ENCODE measurements at regions not wholly inside any gene's neighbourhood (a gene's known extent, or its start where the extent isn't known, plus 50 kb on each side); places are given as distances from the start of the nearest gene placed in this dataset.
"Not testable (repeated sequence)": the region's sequence is repeated elsewhere in the genome, so short reads cannot be mapped to it uniquely, and the experiment has no call there.

DNA sequence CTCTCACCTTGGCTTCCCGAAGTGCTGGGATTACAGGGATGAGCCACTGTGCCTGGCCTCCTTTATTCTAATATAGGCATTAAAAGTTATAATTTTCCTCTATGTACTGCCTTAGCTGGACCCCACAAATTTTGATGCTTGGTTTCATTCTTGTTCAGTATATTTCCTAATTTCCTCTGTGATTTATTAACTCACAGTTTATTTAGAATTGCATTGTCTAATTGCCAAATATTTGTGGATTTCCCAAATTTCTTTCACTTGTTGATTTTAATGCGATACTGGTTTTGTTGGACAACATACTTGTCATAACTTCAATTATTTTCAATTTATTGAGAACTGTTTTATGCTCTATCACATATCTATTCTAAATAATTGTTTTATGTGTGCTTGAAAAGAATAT lies 366.0 kb downstream of the OMA1 start:
- no peak for DNase-seq

GRCh38 chr1:58169160-58169559 lies 377.4 kb downstream of the OMA1 start:
- not testable (repeated sequence) for DNase-seq

DNA sequence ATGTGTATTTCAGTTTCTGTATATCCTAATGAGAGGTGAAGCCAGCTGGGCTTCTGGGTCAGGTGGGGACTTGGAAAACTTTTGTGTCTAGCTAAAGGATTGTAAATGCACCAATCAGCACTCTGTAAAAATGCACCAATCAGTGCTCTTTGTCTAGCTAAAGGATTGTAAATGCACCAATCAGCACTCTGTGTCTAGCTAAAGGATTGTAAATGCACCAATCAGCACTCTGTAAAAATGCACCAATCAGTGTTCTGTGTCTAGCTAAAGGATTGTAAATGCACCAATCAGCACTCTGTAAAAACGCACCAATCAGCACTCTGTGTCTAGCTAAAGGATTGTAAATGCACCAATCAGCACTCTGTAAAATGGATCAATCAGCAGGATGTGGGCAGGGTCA lies 379.4 kb downstream of the OMA1 start:
- not testable (repeated sequence) for DNase-seq

- no peak for DNase-seq
These were observed 380.1 kb downstream of the OMA1 start for GRCh38 chr1:58166417-58166816.

DNA sequence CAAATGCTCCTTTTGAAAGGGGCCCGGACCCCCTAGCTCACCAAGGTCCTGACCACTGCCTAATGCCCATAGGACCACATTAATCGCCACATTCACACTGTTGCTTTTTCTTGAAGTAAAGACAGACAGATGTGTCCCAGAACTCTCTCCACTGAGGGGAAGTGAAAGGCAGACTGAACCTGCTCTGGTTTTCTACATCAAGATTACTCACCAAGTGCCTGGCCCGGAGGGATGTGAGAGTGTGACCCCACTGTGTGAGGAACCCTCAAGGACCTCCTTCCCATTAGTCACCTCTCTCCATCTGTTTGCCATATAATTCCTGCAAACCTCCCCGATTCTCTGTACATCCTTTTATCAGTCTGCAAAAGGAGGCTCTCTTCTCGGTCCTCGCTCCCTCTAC lies 381.5 kb downstream of the OMA1 start:
- DNase-seq: no peak

DNA sequence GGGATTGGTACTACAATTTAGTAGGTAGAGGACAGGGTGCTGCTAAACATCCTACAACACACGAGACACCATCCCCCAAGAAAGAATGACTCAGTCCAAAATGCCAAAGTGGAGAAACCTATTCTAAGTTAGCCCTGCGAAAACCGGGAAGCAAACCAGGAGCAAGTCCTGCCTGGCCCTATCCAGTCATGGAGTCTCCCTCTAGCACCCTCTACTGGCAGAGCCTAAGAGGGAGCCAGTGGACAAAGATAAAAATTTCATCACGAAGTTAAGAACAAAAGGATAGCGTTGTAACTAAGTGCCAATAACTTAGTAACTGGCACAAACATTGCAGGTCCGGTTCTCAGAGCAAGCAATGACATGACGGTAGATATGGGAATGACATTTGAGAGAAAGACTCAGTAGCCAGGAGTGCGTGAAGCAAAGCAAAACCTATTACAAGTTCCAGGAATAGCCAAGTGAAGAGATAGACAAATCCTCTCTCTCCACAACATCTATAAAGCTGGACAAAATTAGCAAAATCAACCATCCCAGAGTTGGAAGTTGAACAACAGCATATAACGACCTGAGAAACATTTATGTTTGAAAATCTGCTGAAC lies 383.5 kb downstream of the OMA1 start:
- DNase-seq: no peak

GRCh38 chr1:58159434-58159830 lies 387.1 kb downstream of the OMA1 start:
- no peak for DNase-seq

- no peak for DNase-seq
These were observed 387.8 kb downstream of the OMA1 start for GRCh38 chr1:58158506-58159433.

GRCh38 chr1:58158016-58158415 lies 388.5 kb downstream of the OMA1 start:
- no peak for DNase-seq

- DNase-seq: no peak
These were observed 389.3 kb downstream of the OMA1 start for GRCh38 chr1:58157256-58157655.

- DNase-seq: no peak
These were observed 389.7 kb downstream of the OMA1 start for GRCh38 chr1:58156831-58157230.

GRCh38 chr1:58156124-58156468 lies 390.4 kb downstream of the OMA1 start:
- DNase-seq: no peak

GRCh38 chr1:58155418-58156123 lies 391.0 kb downstream of the OMA1 start:
- DNase-seq: no peak

- DNase-seq: no peak
These were observed 392.3 kb downstream of the OMA1 start for GRCh38 chr1:58154256-58154655.

DNA sequence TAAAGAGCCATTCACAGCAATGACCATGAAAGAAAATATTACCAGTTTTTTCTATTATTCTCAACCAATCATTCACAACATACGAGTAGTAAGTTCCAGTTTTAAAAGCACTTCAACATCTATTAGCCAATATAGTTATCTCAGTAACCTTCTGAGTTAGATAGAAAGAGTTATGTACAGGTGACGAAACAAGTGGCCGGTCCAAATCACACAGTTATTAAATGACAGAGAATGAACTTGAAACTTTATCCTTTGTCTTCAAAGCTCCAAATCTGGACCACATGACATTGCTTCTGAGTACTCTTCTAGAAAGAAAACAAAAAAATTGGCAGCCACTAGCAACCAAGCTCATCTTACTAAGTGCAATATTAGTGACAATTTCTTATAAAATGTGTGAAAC lies 393.8 kb downstream of the OMA1 start:
- DNase-seq: no peak

- DNase-seq: no peak
These were observed 397.2 kb downstream of the OMA1 start for GRCh38 chr1:58149271-58149812.

DNA sequence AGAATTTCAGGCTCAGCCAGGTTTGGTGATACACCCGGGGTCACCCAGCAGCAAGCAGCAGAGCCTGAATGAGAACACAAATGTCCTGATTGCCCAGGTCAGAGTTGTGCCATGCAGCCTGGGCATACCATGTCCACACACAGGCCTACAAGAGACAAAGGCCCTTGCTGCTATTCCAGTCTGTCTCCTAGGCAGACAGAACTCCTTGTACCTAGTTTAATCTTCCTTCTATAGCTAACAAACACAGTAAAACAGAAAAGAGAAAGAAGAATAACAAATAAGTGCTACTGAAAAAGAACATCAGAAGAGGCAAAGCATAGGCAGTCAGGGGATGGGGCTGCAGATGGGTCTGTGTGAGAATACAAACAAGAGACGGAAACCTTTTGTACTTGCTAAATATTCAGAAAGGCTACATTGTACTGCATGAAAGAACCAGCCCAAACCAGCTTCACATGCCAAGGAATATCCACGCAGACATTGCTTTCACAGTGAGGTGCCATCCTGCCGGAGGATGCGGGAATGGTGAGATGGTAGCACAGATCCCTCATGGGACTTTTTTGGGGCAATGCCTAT lies 401.7 kb downstream of the OMA1 start:
- no peak for DNase-seq

DNA sequence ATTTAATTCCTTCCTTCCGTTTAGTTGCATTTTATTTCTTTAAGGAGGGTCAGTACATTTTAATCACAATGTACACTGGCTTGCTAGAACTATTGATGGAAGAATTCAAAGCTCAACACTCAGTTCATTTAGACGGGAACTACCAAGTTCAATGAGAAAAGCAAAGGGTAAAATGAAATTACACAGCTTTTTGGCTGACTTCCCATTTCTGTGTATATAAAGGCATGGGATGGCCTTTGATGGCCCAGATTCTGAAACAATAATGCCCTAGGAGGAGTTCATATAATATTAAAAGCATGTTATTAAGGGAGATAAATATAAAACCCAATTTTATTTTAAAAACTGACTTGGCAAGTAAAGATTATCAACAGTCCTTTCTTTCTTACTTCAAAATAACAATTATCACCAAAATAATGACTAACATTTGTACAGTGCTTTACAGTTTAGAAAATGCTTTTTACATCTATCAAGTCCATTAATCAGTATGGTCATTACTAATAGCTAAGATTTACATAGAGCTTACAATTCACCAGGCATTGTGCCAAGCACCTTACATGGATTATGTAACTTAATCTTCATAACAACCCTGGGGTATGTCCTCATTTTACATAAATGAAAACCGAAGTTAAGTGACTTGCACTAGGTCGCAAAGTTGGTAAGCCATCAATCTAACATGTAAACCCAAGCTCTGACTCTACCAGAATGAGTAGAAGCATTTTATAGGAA lies 402.4 kb downstream of the OMA1 start:
- DNase-seq: no peak

GRCh38 chr1:58136387-58136786 lies 410.1 kb downstream of the OMA1 start:
- DNase-seq: no peak

DNA sequence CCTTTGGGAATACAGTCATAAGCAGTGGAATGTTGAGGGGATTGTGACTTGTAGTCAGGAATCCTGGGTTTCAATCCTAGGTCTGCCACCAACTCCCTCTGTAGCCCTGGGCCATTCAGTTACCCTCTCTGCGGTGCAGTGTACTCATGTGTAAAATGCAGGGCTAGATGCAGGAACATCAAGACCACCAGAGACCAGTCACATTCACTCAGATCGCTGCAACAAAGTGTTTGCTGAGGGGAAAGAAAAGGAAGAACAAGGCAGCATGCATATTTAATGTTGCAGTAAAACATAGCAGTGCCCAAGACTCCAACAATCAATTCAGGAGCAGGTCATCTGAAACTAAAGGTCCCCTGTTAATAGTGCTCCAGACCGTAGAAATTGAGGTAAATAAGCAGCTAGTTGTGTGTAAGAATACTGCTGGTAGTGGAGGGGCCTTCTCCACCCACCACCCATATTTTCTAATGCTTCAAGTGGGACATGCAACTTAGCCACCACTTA lies 410.7 kb downstream of the OMA1 start:
- no peak for DNase-seq

DNA sequence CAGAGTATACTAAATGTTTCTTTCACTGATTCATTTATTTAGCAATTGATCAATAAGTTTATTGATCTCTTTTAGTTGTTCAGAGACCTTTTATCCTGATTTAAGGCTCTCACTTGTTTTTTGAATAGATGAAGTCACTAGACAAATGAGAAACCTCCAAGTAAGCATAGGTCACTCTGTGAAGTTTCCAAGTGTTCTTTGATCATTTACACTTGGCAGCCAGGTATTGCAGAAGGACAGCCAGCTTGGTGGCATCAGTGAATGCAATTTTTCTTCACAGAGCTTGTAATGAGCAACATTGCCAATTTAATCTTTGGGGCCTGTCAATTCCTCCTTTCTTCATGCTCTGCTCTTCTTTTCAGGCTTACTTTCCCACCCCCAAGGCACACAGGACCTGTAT lies 413.0 kb downstream of the OMA1 start:
- no peak for DNase-seq

DNA sequence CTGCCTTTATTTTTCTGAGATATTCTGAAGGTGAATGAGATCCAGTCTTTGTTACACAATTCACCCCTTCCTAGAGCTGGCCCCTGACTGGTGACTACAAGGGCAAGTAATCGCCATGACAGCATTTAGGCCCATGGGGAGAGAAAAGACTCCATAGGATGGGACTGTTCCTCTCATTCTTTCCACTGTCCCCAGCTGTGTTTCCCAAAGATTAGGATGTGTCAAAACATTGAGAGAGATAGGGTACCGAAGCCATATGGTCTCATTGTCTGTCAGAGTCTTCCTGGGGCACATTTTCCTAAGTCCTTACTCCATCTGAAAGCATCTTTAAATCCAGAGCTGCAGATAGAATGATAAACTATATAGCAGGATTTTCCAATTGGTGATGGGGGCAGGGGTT lies 423.5 kb downstream of the OMA1 start:
- no peak for DNase-seq
